ENCODE measurements at regions not wholly inside any gene's neighbourhood (a gene's known extent, or its start where the extent isn't known, plus 50 kb on each side); places are given as distances from the start of the nearest gene placed in this dataset.

- 0 out of 2 replicates have a peak, but pooled peaks cover 4% of the 10 kb centered on the region for H3K4me1 ChIP-seq (ENCODE audit: insufficient read depth, low read length)
- H3K27me3 Mint-ChIP-seq (ENCODE audit: low read depth) = no peaks in the 10 kb centered on the region
- no peaks in the 10 kb centered on the region for H3K9me3 Mint-ChIP-seq
- H2BK5ac ChIP-seq (ENCODE audit: insufficient read length, low read length) = no peak overlapping the region
- no peaks in the 10 kb centered on the region for H3K27me3 ChIP-seq (ENCODE audit: insufficient read depth, low read length)
- no peak overlapping the region for H2BK120ac ChIP-seq (ENCODE audit: low read depth, low read length, poor library complexity, severe bottlenecking)
- H3K79me1 ChIP-seq (ENCODE audit: insufficient read depth, low read depth, low read length, poor library complexity, severe bottlenecking) = no peaks in the 10 kb centered on the region
- H3K9ac ChIP-seq (ENCODE audit: extremely low read depth, insufficient read length, low read length) = no peak overlapping the region
- H3T11ph ChIP-seq (ENCODE audit: low read length) = no peak overlapping the region
- H3K23ac ChIP-seq (ENCODE audit: insufficient read length, low read depth, low read length) = no peak overlapping the region
- no peak for DNase-seq
- no peak overlapping the region for H3K4me3 Mint-ChIP-seq
- no peak overlapping the region for H3K14ac ChIP-seq (ENCODE audit: insufficient read depth, low read length)
- H3K23me2 ChIP-seq (ENCODE audit: insufficient read length, low read depth, low read length, poor library complexity, severe bottlenecking) = no peaks in the 10 kb centered on the region
- H2AK5ac ChIP-seq (ENCODE audit: insufficient read length, low read length) = no peak overlapping the region
- H3K18ac ChIP-seq (ENCODE audit: insufficient read length, low read depth, low read length) = no peak overlapping the region
- no peak overlapping the region for H3K27ac ChIP-seq (ENCODE audit: insufficient read length, low read depth, low read length)
- no peak overlapping the region for H2BK20ac ChIP-seq (ENCODE audit: low read depth, low read length, poor library complexity, severe bottlenecking)
- no peak overlapping the region for H4K8ac ChIP-seq (replicated peaks; ENCODE audit: insufficient read length, low read depth, low read length)
- H3K9me3 ChIP-seq (ENCODE audit: control insufficient read depth, low read depth, low read length) = no peaks in the 10 kb centered on the region
- H3K4ac ChIP-seq (ENCODE audit: low read depth, low read length) = no peak overlapping the region
- no peak overlapping the region for H3K4me2 ChIP-seq (ENCODE audit: insufficient read depth, insufficient read length, low read length)
- H4K20me1 ChIP-seq (ENCODE audit: control insufficient read depth, insufficient read depth, insufficient read length) = no peaks in the 10 kb centered on the region
- peaks cover 17 to 18% of the 10 kb centered on the region in 2 experiments for H3K4me1 Mint-ChIP-seq
- H4K91ac ChIP-seq (ENCODE audit: insufficient read length, low read depth, low read length) = no peak overlapping the region
- TF ChIP-seq CTCF (conservative IDR thresholded peaks at IDR 0.05) = no peak
- no peak overlapping the region for H2BK12ac ChIP-seq (ENCODE audit: insufficient read length, low read depth, low read length)
- H4K5ac ChIP-seq (ENCODE audit: insufficient read length, low read depth, low read length) = no peak overlapping the region
- no peak overlapping the region for H2AFZ ChIP-seq (ENCODE audit: low read length)
- H3K56ac ChIP-seq (ENCODE audit: insufficient read length, low read depth, low read length) = no peak overlapping the region
- H3K36me3 Mint-ChIP-seq (ENCODE audit: insufficient read depth in 1 of 3, low read depth in 3 of 3) = no peaks in the 10 kb centered on the region
- H3K79me2 ChIP-seq (ENCODE audit: insufficient read depth, low read length) = no peaks in the 10 kb centered on the region
- H2BK15ac ChIP-seq (ENCODE audit: low read depth, low read length) = no peak overlapping the region
- H3K27ac Mint-ChIP-seq = no peak overlapping the region
- WGBS (ENCODE audit: extremely low coverage, insufficient read length, low lambda C conversion rate) = no CpG with 5 or more reads among the region's 2 CpGs
Measured at GRCh38 chr6:132234356-132234755, 166.9 kb downstream of the MOXD1 start.
